HG02981 (cell line): ENCODE measurements at regions not wholly inside any gene's neighbourhood (a gene's known extent, or its start where the extent isn't known, plus 50 kb on each side); places are given as distances from the start of the nearest gene placed in this dataset.
A peak's percentile ranks its signal among the peaks of the same experiment; 100 is the strongest.
"Not testable (repeated sequence)": the region's sequence is repeated elsewhere in the genome, so short reads cannot be mapped to it uniquely, and the experiment has no call there.

Experiments
- ATAC-seq: cut with Tn5 transposase; IDR thresholded peaks from one replicate; pipeline ENCODE4 v1.9.1; 2021; ENCODE audit warnings: mild to moderate bottlenecking, moderate library complexity; ENCODE audit not compliant: unreplicated experiment

DNA sequence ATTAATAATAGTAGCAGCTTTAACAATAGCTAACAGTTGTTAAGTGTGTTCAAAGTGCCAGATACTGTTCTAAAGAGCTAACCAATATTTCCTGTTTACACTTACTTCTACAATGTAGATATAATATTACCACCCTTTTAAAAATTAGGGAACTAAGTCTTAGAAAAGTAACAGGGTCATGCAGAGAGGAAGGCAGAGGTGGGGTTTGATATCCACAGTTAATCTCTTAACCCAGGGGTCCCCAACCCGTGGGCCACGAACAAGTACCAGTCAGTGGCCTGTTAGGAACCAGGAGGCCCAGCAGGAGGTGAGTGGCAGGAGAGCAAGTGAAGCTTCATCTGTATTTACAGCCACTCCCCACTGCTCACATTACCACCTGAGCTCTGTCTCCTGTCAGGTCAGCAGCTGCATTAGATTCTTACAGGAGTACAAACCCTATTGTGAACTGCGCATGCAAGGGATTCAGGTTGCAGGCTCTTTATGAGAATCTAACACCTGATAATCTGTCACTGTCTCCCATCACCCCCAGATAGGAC is 89.1 kb downstream of the ACTL7B start:
- no peak for ATAC-seq

DNA sequence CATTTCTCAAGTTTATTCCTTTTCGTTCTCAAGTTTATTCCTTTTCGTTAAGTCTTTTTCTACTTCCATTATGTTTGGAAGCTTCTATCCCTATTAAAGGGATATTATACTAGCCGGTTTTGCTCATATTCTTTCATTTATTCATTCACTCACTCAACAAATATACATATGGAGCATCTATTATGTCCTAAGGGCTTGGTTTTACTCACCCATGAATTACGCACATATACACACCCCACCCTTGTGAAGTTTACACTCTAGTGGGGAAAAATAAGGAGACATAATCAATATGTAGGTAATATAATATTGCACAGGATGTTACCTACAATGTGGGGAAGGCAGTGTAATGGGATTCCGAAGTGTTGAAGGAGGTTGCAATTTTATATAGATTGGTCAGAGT is 90.5 kb downstream of the ACTL7B start:
- no peak for ATAC-seq

DNA sequence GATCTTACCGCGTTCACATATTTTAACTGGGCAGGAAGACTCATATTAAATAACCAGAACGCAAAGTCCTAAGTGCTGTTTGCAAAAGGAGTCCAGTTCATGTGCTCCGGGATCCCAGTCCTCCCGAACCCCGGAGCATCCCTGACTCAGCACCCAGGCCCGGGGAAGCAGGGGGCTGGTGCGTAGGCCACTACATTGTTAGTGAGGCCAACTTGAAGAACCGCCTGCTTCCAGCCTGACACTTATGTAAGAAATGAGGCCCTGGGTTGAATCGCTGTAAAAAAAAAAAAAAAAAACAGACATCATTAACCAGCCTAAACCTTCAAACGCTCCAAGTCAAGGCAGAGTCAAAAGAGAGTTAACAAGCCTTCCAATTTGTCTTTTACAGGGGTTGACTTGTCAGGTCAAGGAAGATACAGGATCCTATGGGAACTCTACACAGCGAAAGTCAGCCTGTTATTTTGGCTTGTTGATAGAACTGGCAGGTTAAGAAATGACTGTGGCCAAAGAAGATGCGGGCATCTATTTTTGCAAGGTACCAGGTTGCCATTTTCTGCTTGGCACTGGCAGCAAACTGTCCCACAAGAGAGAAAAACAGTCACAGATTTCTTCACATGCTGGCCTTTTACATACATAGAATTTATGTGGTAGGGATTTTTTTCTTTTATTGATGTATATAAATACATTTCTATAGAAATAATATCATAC is 93.3 kb downstream of the ACTL7B start:
- ATAC-seq: no peak

DNA sequence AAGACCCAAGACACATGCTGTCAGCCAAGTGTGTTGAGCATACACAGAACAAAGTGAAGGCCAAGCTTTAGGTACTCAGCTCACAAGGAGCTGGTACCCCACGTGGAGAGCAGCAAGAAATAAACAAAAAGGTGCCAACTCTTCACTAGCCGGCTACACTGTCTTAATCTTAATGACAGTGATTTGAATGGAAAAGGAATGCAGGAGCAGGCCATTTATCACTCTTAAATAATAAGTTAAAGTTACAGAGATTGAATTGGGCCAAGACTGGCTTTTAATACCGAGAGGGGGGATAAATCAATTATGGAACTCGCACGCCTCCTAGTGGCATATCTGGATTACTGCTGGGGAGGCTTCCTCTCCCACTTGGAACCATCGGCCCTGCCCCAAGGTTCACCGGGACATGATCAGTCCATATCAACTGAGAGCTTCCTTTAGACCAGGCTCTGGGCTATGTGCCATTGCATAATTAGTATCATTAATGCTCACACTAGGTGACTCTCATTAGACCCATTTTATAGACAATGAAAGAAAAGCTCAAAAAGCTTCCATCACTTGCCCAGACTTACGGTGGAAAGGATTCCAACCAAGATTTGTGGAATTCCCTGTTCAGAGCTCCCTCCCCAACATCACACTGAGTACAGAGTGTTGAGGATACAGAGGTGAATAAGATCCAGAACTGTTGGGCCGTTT is 94.0 kb downstream of the ACTL7B start:
- peak; percentile 78 for ATAC-seq

DNA sequence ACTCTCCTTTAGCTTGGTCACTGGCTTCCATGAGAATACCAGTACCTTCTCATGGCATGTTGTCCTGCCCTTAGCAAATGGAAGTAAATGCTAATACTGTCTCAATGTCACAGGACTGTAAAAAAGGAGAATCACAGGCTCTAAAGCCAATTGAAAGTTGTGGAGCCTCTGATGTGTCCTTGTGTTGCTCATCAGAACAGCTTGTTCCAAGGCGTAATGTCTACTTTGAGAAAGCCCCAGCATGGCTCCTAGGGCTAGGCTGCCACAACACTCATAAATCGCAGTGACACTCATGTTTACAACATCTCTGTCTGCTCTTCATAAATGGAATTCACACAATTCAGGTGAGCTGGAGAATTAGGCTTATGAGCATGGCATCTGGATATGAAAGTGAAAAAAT is 94.9 kb downstream of the ACTL7B start:
- ATAC-seq: no peak

DNA sequence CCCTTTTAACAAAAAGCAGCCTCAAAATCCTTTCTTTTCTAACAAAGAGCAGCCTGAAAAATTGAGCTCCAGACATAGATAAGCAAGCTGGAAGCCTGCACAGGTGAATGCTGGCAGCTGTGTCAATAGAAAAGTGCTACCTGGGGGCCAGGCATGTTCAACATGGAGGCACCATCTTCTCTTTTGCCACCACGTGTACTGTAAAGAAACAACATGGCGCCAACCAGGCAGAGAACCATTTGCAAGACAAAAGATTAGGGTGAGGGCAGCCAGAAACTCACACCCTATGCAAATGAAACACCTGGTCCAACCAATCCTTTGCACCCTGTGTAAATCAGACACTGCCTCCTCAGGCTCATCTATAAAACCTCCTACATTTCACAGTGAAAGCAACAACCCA is 96.0 kb downstream of the ACTL7B start:
- ATAC-seq: no peak

DNA sequence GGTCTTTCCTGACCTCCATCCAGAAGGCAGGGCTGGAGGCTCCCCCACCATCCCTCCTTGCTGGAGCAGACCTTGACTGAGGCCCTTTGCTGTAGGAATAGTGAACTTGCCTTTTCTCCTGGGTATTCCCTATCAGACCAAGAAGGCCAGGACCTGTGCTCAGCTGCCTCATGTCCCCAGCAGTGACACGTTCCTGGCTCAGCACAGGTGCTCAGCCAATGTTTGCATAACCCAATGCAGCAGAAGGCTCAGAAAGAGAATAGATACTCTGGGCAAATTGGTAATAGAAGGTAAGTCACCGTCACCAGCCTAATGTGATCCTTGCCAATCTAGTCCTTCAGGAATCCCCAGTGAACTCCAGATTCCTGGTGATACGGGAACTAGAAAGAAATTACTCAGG is 96.4 kb downstream of the ACTL7B start:
- no peak for ATAC-seq

DNA sequence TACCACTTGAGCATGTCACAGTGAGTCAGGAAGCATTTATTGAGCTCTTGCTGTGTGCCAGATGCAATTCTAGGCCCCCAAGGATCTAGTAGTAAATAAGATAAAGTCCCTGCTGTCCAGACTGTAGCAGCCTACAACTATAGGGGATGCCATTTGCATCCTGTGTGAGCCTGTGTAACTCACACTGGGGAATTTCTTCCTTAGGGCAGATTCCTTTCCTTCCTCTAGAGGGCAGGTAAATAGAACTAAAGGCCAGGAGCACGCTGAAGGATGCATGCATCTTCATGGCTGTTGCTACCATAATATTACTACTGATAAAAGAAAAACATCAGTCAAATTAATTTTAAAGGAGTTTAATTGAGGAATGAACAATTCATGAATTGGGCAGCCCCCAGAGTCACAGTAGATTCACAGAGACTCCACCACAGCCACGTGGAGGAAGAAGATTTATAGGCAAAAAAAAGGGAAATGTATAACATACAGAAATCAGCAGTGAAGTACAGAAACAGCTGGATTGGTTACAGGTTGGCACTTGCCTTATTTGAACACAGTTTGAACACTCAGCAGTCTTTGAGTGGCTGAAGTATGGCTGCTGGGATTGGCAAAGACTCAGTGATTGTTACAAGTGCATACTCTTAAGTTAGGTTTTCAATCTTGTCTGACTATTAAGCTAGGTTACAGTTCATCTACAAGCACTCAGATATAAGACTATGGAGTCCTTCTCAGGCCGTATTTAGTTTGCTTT is 98.9 kb downstream of the ACTL7B start:
- no peak for ATAC-seq

DNA sequence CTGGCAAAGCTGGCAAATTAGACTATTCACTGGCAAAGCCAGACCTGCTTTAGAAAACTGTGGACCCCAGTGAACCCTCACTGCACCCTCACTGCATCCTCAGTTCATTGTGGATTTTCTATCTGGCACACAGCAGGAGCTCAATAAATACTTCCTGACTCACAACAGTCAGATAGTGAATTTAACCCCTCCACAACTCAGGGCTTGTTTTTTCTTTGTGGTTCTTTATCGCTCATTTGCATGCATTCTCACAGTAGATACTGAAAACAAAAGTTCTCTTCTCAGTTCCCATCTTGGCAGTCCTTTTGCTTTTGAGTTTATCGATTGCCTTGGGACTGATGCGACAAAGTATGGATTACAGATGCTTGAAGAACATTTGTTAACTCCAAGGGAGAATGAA is 99.8 kb downstream of the ACTL7B start:
- ATAC-seq: peak; percentile 65

DNA sequence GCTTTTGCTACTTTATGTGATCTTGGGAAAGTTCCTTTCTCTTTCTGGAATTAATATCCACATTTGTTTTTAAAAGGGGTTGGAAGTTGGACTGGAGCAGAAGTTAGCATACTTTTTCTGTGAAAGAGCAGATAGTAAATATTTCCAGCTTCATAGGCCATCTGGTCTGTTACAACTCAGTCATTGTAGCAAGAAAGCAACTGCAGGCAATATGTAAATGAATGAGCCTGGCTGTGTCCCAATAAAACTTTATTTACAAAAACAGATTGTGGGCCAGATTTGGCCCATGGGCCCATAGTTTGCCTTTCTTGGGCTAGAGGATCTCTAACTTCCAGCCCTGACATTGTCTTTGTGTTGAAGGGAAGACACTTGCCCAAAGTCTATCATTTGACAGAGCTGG is 104.4 kb downstream of the ACTL7B start:
- ATAC-seq: no peak

DNA sequence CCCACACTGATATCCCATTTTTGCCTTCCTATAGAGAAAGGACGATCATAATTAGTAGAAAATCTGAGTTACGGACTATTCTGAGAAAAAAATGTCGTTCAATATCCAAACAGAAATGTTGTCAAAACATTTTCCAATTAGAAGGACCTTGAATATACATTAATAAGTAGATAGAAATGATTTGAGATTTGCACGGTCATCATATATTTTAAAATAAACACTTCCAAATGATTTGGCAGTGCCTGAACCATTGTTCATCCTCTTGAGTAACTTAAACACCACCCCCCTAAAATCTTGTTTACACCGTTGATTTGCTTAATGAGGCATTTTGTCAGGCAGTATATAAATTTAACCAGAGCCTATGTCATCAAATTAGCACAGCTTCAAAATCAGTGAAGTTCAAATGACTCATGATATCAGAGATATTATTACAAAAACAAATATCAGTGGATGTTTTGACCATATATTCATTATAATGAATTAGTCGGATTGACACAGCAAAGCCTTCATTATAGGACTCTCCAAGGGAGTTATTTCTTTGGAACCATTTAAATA is 105.0 kb downstream of the ACTL7B start:
- ATAC-seq: no peak

DNA sequence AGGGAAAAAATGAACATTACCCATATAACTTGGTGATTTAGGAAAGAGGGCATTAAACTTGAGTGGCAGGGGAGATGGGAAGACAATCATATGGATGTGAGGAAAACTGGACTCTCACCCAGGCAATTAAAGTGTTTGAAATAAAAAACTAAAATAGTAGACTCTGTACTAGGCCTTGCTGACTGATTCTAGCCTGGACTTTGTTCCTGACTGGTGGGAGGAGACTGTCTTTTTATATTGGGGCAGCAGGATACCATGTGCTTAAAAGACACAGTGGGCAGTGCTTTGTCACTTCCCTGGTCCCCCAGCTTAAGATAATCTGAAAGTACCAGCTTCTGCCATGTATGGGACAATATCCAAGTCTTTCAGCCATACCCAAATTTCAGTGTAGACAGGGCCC is 107.0 kb downstream of the ACTL7B start:
- no peak for ATAC-seq

DNA sequence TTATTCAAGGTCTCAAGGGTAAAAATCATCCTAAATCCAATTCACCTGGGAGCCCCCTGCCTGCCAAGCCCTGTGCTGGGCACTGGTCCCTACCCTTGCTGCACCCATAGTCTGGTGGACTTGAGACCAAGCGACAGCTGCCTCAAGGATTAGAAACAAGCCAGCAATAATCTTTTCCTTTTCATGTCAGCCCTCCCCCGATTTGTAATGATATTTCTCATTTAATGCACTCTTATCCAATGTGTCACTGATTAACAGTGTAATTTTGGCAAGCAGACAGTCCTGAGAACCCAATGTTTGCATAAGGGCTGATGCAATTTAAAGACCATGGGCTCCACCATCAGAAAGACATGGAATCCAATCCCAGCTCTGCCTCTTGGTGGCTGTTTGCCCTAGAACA is 108.9 kb downstream of the ACTL7B start:
- no peak for ATAC-seq

DNA sequence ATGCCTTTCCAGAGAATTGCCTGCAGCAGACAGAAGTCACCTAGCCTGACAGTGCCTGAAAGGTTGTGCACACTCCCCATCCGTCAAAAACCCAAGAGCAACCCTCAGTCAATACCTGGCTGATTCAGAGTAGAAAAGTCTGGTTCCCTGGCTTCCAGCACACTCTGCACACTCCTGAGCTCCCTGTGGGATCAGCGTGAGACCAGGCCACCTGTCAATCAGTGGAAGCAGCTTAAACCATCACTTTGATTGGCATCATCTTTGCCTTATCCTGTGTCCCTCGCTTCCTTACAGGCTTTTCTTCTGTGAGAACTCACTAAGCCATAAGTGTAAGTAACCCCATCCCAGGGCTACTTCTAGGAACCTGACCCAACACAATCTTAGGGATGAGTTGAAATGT is 109.8 kb downstream of the ACTL7B start:
- ATAC-seq: no peak

DNA sequence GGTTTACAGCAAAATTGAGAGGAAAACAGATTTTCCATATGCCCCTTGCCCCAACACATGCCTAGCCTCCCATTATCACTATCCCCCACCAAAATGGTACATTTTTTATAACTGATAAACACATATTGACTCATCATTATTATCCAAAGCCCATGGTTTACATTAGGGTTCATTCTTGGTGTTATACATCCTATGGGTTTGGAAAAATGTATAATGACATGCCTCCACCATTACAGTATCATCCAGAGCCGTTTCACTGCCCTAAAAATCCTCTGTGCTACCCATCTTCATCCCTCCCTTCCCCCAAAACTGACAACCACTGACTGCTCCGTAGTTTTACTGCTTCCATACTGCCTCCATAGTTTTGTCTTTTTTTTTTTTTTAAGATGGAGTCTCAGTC is 111.1 kb downstream of the ACTL7B start:
- ATAC-seq: no peak

DNA sequence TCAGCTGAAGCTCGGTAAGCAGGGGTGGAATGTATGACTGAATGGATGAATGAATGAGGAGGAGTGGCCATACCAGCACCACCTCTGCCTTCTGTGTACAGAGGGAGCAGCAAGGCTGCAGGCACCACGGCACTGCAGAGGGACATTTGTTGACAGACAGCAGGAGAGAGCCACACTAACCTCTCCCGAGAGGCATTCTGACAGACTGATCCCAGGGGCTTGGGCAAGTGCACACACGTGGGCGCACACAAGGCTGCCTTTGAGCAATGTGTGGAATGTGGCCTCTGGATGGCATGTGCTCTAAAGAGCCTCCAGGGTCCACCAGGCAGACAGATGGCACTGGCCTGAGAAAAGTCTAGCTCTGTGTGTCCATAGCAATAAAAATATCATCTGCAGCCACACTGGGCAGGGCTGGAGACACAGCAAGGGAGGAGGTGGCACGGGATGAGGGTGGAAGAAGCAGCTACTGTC is 111.8 kb downstream of the ACTL7B start:
- ATAC-seq: no peak

DNA sequence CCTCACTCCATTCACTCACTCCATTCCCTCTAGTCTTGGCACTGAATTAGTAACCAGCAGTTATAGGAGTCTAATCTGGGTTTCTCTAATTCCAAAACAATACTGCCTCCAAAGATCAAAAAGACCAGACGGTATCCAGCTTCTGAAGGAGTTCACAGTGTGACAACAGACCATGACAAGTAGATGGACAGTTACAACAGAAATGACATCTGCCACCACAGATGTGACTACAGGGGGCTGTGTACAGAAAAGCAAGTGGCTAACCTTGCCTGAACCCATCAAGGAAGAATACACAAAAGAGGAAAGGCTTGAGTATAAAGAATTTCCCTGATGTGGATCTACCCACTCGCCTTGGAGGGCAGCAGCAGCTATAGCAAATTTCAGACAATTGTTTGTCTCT is 112.4 kb downstream of the ACTL7B start:
- no peak for ATAC-seq

DNA sequence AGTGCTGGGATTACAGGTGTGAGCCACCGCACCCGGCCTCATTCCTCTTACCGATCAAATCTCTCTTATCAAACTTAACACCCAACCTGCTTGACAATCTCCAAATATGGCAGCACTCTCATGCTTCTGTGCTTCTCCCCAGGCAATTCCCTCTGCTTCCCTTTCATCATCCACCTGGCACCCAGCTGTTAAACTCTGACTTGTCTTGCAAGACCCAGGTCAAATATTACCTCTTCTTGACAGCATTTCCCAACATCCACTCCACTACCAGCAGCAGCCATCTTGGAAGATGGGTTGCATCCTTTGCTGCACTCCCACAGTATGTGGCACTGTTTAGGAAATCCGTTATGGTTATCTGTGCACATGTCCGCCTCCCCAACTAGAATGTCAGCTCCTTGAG is 113.6 kb downstream of the ACTL7B start:
- ATAC-seq: no peak

DNA sequence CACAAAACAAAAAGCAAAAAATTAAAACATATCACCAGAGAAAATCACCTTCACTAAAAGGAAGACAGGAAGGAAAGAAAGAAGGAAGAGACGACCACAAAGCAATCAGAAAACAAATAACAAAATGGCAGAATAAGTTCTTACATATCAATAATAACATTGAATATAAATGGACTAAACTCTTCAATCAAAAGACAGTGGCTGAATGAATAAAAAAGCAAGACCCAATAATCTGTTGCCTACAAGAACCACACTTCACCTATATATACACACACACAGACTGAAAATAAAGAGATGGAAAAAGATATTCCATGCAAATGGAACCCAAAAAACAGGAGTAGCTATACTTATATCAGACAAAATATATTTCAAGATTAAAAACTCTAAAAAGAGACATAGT is 124.5 kb downstream of the ACTL7B start:
- ATAC-seq: not testable (repeated sequence)

DNA sequence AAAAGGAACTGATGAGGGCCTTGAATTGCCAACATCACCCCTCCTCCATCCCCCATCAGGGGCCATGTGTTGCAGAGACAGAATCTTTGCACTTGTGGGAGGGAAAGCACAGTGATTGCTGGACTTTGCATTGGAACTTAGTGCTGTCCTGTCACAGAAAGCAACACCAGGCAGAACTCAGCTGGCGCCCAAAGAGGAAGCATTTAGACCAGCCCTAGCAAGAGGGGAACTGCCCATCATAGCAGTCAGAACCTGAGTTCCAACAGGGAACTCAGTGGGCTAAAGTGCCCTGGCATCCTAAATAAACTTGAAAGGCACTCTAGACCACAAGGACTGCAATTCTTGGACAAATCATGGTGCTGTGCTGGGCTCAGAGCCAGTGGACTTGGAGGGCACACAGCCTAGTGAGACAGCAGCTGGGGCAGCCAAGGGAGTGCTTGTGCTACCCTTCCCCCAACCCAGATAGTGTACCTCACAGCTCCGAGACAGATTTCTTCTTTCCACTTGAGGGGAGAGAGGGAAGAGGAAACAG is 128.1 kb downstream of the ACTL7B start:
- ATAC-seq: no peak

DNA sequence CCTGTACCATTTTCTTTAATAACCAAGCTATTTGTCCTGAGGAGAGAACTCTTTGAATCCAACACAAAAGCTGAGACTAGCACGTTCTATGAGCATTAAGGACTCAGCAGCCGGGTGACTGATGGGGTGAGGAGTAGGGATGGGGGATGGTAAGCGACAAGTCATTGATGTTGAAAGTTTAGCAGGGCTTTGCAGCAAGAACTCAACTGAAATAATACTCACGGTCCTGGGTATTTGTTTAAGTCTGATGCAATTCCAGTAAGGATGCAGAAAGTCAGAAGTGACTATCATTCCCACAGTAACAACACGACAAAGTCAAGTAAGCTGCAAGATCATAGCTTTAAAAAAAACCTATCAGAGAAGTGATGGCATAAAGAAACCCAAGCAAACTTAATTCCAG is 131.1 kb downstream of the ACTL7B start:
- no peak for ATAC-seq
